ENCODE measurements at regions not wholly inside any gene's neighbourhood (a gene's known extent, or its start where the extent isn't known, plus 50 kb on each side); places are given as distances from the start of the nearest gene placed in this dataset.

- H2AK9ac ChIP-seq (replicated peaks; ENCODE audit: low read depth, low read length, poor library complexity) = no peak overlapping the region
- intact Hi-C loops (cut with micrococcal nuclease) = no loop called here
- H2AFZ ChIP-seq (replicated peaks; ENCODE audit: low read length, poor library complexity) = no peak overlapping the region
- ChIA-PET POLR2A (ENCODE audit: unreplicated experiment) (no interaction called here), CTCF (no interaction called here)
- H3K79me1 ChIP-seq (ENCODE audit: low read depth in 1 of 2, low read length in 2 of 2) = no peaks in the 10 kb centered on the region
- no peak overlapping the region for H3K4me3 ChIP-seq (ENCODE audit: insufficient read depth, low read depth, low read length)
- no peak overlapping the region for H3K4me2 ChIP-seq (ENCODE audit: low read depth, low read length)
- no peak overlapping the region for H2AK5ac ChIP-seq (ENCODE audit: low read depth, low read length)
- no peaks in the 10 kb centered on the region for H3K36me3 ChIP-seq (ENCODE audit: control insufficient read depth, insufficient read depth, low read length)
- no peak overlapping the region for H2BK15ac ChIP-seq (ENCODE audit: low read depth, low read length)
- H3K27me3 ChIP-seq (ENCODE audit: control insufficient read depth, insufficient read depth, low read length) = no peaks in the 10 kb centered on the region
- H3K4ac ChIP-seq (ENCODE audit: low read depth, low read length) = no peak overlapping the region
- DNase-seq = no peak
- H3K56ac ChIP-seq (ENCODE audit: extremely low read depth, insufficient read depth, low read length) = no peak overlapping the region
- H3K23ac ChIP-seq (ENCODE audit: low read depth, low read length) = no peak overlapping the region
- no peak for ATAC-seq (ENCODE audit: low read depth)
- H4K91ac ChIP-seq (ENCODE audit: insufficient read depth, low read depth, low read length) = no peak overlapping the region
- no peak overlapping the region for H2BK5ac ChIP-seq (ENCODE audit: low read depth, low read length, poor library complexity, severe bottlenecking)
- no peak overlapping the region for H3K14ac ChIP-seq (replicated peaks; ENCODE audit: low read depth, low read length)
- BruUV-seq (replicated peaks) = no TSS peak
- no peak overlapping the region for H4K5ac ChIP-seq (ENCODE audit: low read depth, low read length)
- no peaks in the 10 kb centered on the region for H4K20me1 ChIP-seq (ENCODE audit: insufficient read depth, low read length)
- no peak overlapping the region for H3K18ac ChIP-seq (ENCODE audit: low read depth, low read length)
- H3K9me3 ChIP-seq (ENCODE audit: control insufficient read depth, insufficient read depth, low read length) = no peaks in the 10 kb centered on the region
- H3K9ac ChIP-seq (ENCODE audit: low read depth, low read length) = no peak overlapping the region
- no peaks in the 10 kb centered on the region for H3K9me1 ChIP-seq (ENCODE audit: insufficient read depth, low read length)
- H2BK20ac ChIP-seq (ENCODE audit: low read depth, low read length) = no peak overlapping the region
- no peak overlapping the region for H2BK120ac ChIP-seq (ENCODE audit: low read depth, low read length)
- no CpG with 5 or more reads among the region's 3 CpGs for WGBS, 2 experiments (ENCODE audit: extremely low coverage in 2 of 2, insufficient read length in 1 of 2)
- TF ChIP-seq FOS (IDR thresholded peaks at IDR 0.05; ENCODE audit: low read depth, low read length) (no peak), ELK1 (IDR thresholded peaks at IDR 0.05; ENCODE audit: borderline replicate concordance, low read depth, low read length) (no peak), MAZ (IDR thresholded peaks at IDR 0.05; ENCODE audit: borderline replicate concordance, low read depth, low read length) (no peak), RFX5 (IDR thresholded peaks at IDR 0.05; ENCODE audit: low read depth, low read length) (no peak), MAFK (IDR thresholded peaks at IDR 0.05; ENCODE audit: low read depth, low read length) (no peak)
- peaks cover 11% of the 10 kb centered on the region for H3K4me1 ChIP-seq (ENCODE audit: control insufficient read depth, insufficient read depth, low read length)
- in situ Hi-C loops (cut with MboI; ENCODE audit: low sequenced_read_pairs) = no loop called here
- H3K27ac ChIP-seq (ENCODE audit: insufficient read depth, low read length) = no peak overlapping the region
- H4K8ac ChIP-seq (ENCODE audit: low read depth in 2 of 2, low read length in 2 of 2) = no peak overlapping the region
- dilution Hi-C loops (cut with HindIII; ENCODE audit: low sequenced_read_pairs, unreplicated experiment) = no loop called here
Observed at GRCh38 chr2:18790509-18791171, 201.3 kb upstream of the NT5C1B start.

Data from IMR-90 (cell line).